Calu3 (cell line): ENCODE measurements at regions not wholly inside any gene's neighbourhood (a gene's known extent, or its start where the extent isn't known, plus 50 kb on each side); places are given as distances from the start of the nearest gene placed in this dataset.

Experiments
- BruUV-seq: library from RNA; stranded (reverse); fragments of 400-500 nt; replicated peaks from 2 replicates; lab custom pipeline; 2021; lab: Mats Ljungman, UMichigan
- CTCF ChIA-PET: fragments of 300-600 bp; sonication (Branson Sonifier 250); formaldehyde crosslinking; loops from one replicate; lab custom pipeline; 2022; ENCODE audit warnings: antibody characterized with exemption; lab: Charles Lee
- DNase-seq: peaks from one replicate; pipeline ENCODE4 v3.0.0; 2022
- H3K27ac Mint-ChIP-seq: one replicate; pipeline ENCODE4 v1.8.0; 2022; ENCODE audit warnings: mixed read lengths; ENCODE audit not compliant: unreplicated experiment
- H3K27me3 Mint-ChIP-seq: one replicate; pipeline ENCODE4 v1.8.0; 2022; ENCODE audit warnings: mixed read lengths; ENCODE audit not compliant: unreplicated experiment
- H3K36me3 Mint-ChIP-seq: one replicate; pipeline ENCODE4 v1.8.0; 2022; ENCODE audit warnings: mild to moderate bottlenecking, moderate library complexity, mixed read lengths; ENCODE audit not compliant: insufficient read depth, unreplicated experiment
- H3K4me1 Mint-ChIP-seq: one replicate; pipeline ENCODE4 v1.8.0; 2022; ENCODE audit warnings: mild to moderate bottlenecking, low read depth, mixed read lengths; ENCODE audit not compliant: unreplicated experiment
- H3K4me3 Mint-ChIP-seq: one replicate; pipeline ENCODE4 v1.8.0; 2022; ENCODE audit warnings: mild to moderate bottlenecking, low read depth, moderate library complexity, mixed read lengths; ENCODE audit not compliant: unreplicated experiment
- H3K9me3 Mint-ChIP-seq: one replicate; pipeline ENCODE4 v1.8.0; 2022; ENCODE audit warnings: low read depth, mixed read lengths; ENCODE audit not compliant: unreplicated experiment
- CTCF ChIP-seq: fragments of 200-600 bp; IDR thresholded peaks from one replicate; pipeline ENCODE4 v1.8.0; 2022; ENCODE audit warnings: antibody characterized with exemption; ENCODE audit not compliant: unreplicated experiment
- intact Hi-C: fragments of 100-400 bp; cut with micrococcal nuclease; formaldehyde crosslinking; loops from one replicate; pipeline ENCODE4 v1.10.0; 2022; ENCODE audit not compliant: unreplicated experiment

GRCh38 chr5:136621743-136622142 lies 256.4 kb upstream of the TRPC7 start:
- Mint-ChIP-seq H3K27me3 (peaks cover 3% of the 10 kb centered on the region), H3K36me3 (no peaks in the 10 kb centered on the region), H3K4me3 (no peak overlapping the region), H3K27ac (no peak overlapping the region), H3K9me3 (no peaks in the 10 kb centered on the region), H3K4me1 (no peaks in the 10 kb centered on the region)
- no peak for TF ChIP-seq CTCF
- intact Hi-C loops = no loop called here
- no TSS peak for BruUV-seq
- no peak for DNase-seq
- CTCF ChIA-PET = interaction anchor here (1.0 kb wide), 1 partner anchor 15 kb away, joined by 3 read pairs; no protein-coding TSS in a partner anchor

DNA sequence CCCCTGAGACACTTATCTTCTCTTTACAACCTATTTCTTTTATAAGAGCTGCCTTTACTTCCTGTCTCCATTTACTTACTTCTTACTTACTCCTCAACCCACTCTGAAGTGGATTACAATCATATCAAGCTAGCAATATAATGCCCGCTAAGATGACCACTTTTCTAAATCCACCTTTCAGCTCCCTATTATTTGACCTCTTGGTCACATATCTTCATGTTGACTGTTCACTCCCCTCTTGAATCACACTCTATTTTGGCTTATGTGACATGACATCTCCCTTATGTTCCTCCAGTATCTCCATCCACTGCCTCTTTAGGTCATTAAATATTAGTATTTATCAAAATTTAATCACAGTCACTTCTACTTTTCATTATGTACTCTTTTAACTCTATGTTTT lies 255.3 kb upstream of the TRPC7 start:
- H3K4me1 Mint-ChIP-seq = no peaks in the 10 kb centered on the region
- no peaks in the 10 kb centered on the region for H3K27me3 Mint-ChIP-seq
- H3K4me3 Mint-ChIP-seq = no peak overlapping the region
- DNase-seq = no peak
- no peak overlapping the region for H3K27ac Mint-ChIP-seq
- H3K9me3 Mint-ChIP-seq = no peaks in the 10 kb centered on the region
- no TSS peak for BruUV-seq
- intact Hi-C loops = no loop called here
- TF ChIP-seq CTCF = no peak
- no peaks in the 10 kb centered on the region for H3K36me3 Mint-ChIP-seq
- CTCF ChIA-PET = interaction anchor here (0.8 kb wide), 1 partner anchor 46 kb away, joined by 3 read pairs; no protein-coding TSS in a partner anchor

GRCh38 chr5:136620016-136620419 lies 254.7 kb upstream of the TRPC7 start:
- Mint-ChIP-seq H3K4me1 (no peaks in the 10 kb centered on the region), H3K9me3 (no peaks in the 10 kb centered on the region), H3K4me3 (no peak overlapping the region), H3K36me3 (no peaks in the 10 kb centered on the region), H3K27me3 (no peaks in the 10 kb centered on the region), H3K27ac (no peak overlapping the region)
- no peak for TF ChIP-seq CTCF
- no peak for DNase-seq
- CTCF ChIA-PET = interaction anchor here (0.8 kb wide), 1 partner anchor 47 kb away, joined by 3 read pairs; no protein-coding TSS in a partner anchor
- intact Hi-C loops = no loop called here
- BruUV-seq = no TSS peak

DNA sequence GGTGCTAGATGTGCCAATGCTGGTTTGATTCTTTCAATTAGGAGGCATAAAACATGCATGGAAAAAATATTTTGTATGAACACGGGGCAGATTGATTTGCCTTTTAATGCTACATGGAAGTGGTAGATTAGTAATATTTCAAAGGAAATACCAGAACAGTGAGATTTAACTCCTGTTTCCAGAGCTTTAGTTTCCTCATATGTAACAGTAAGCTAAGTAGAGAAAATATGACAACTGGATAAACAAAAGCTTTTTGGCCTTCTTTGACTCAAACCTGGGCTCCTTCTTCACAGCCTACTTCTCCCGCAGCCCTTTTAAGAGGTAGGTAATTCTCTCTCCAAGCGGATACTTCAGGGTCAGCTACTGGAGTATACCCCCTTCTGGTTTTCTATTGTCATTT lies 254.2 kb upstream of the TRPC7 start:
- no peak for TF ChIP-seq CTCF
- no peak overlapping the region for H3K27ac Mint-ChIP-seq
- no peak overlapping the region for H3K4me3 Mint-ChIP-seq
- CTCF ChIA-PET = no interaction called here
- no TSS peak for BruUV-seq
- H3K4me1 Mint-ChIP-seq = no peaks in the 10 kb centered on the region
- DNase-seq = no peak
- intact Hi-C loops = no loop called here
- H3K27me3 Mint-ChIP-seq = no peaks in the 10 kb centered on the region
- H3K9me3 Mint-ChIP-seq = no peaks in the 10 kb centered on the region
- no peaks in the 10 kb centered on the region for H3K36me3 Mint-ChIP-seq
